Embryonic facial prominence (tissue), 1 donor: ENCODE measurements at regions not wholly inside any gene's neighbourhood (a gene's known extent, or its start where the extent isn't known, plus 50 kb on each side); places are given as distances from the start of the nearest gene placed in this dataset.

Experiments
- DNase-seq: peaks from one replicate; pipeline ENCODE4 v3.0.0-alpha.2; 2016; ENCODE audit errors: extremely low spot score

GRCh38 chr16:55221836-55222235 is 102.2 kb upstream of the IRX6 start:
- no peak for DNase-seq

- DNase-seq = no peak
These were observed 101.5 kb upstream of the IRX6 start for GRCh38 chr16:55222486-55222885.

DNA sequence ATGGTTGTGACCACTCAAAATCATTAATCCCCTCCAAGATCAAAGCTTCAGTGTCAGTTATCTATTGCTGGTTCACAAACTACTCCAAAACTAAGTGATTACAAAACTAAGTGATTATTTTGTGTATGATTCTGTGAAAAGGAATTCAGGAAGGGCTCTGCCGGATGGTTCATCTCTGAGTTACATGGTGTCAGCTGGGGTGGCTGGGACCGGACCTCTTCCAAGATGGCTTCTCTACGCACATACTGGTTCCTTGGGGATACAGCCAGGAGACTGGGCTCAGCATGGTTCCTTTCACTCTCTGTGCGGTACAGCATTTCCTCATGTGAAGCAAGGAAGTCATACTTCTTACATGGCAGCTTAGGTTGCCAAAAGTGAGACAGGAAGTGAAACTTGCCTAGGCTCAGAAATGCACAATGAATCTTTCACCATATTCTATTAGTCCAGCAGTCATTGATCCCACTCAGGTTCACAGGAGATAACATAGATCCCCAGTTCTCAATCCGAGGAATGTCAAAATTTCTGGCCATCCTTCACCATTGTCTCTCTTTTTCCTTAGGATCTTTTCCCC is 97.9 kb upstream of the IRX6 start:
- no peak for DNase-seq

DNA sequence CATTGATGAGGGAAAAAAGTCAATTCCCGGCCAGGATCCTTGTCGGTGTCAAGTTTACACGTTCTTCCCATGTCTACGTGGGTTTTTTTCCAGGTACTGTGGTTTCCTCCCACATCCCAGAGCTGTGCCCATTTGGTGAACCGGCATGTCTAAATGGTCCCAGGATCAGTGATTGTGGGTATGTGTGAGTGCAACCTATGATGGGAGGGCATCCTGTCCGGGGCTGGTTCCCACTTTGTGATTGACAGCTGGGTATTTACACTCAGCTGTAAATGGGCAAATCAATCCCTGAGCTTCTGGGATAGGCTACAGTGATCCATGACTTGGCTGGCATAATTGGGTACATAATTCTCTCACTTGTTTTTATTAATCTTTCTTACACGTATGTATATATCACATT is 91.2 kb upstream of the IRX6 start:
- DNase-seq = no peak

DNA sequence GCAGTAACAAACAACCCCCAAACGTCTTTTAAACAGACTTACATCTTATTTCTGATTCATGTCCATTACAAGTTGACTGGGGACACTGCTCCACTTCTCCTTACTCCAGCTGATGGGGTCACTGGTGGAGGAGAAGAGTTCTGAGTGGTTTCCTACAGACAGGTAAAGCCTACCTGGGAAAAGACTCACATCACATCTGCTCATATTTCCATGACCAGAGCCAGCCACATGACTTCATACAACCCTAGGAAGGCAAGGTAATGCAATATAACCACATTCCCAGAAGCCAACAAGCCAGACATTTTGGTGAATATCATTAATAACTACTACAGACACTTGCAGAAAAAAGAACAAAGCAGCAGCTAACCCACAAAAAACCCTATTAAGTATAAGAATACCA is 90.5 kb upstream of the IRX6 start:
- DNase-seq = no peak

- no peak for DNase-seq
These were observed 87.3 kb upstream of the IRX6 start for GRCh38 chr16:55236655-55237054.

DNA sequence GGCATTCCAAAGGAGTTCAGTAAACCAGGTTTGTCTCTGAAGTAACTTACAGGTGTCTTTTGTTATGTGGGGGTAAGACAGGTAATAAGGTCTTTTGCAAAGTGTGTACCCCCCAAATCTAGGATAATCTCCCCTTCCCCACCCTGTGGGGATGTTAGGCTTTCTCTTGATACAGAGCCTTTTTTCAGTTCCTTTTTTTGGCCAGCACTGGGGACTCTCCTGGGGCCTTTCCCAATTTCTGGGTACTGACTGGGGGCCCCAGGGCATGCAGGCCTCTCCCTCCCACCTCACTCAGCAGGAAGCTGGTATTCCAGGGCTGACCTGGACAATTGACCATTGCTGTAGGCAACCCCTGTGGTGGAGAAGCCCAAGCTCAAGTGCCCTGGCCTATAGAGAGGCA is 84.3 kb upstream of the IRX6 start:
- DNase-seq = no peak

DNA sequence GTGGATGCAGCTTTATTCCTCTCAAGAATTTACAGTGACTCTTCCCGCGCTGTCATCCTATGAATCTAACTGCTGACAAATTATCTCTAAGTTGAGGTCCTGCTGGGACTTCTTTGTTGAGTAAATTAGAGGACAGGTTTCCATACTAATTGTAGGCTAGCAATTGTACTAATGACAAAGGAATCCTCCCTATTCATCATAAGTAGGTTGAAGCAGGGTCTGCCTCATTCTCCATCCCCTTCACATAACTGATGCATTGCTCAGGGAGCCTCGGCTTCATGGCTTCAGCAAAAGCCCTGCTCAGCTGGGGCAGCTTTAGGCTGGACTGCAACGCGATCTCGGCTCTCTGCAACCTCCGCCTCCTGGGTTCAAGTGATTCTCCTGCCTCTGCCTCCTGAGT is 83.1 kb upstream of the IRX6 start:
- DNase-seq = no peak

DNA sequence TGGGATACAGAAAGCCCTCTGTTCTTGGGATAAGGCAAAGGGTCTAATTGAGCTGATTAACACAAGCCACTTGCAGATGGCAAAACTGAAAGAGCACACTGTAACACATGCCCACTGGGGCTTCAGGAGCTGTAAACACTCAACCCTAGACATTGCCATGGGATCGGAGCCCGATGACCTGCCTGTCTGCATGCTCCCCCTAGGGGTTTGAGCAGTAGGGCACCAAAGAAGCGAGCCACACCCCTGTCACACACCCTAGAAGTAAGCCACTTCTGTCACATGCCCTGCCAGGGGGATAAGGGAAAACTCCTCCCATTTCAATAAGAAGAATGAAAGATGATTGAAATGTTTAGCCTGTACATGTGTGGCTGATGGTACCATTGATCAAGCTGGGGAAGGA is 81.3 kb upstream of the IRX6 start:
- DNase-seq = no peak

DNA sequence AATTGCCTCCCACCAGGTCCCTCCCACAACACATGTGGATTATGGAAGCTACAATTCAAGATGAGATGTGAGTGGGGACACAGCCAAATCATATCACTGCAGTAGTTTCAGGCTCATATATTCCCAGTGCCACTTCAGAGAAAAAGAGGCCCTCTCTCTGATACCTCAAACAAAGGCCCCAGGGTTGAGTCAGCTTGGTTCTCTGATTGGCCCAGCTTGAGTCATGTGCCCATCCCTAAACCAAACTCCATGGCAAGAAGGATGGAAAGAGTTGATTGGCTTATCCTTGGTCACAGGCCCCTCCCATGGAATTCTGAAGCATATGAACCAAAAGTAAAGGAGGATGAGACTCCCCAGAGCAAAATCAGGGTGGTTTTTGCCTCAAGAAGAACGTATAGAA is 75.9 kb upstream of the IRX6 start:
- DNase-seq = no peak

- no peak for DNase-seq
These were observed 75.5 kb upstream of the IRX6 start for GRCh38 chr16:55248494-55248893.

DNA sequence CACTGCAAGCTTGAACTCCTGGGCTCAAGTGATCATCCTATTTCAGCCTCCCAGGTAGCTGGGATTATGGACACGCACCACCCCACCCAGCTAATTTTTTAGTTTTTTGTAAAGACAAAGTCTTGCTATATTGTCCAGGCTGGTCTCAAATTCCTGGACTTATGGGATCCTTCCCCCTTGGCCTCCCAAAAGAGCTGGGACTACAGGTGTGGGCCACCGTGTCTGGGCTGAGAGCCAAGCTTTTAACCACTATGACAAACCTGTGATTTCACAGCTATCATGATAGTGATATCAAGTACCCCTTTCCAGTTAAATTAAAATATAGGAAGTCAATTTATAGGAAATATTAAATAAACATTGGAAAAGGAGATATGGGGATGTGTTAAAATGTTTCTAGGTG is 74.6 kb upstream of the IRX6 start:
- no peak for DNase-seq

GRCh38 chr16:55249936-55250335 is 74.1 kb upstream of the IRX6 start:
- no peak for DNase-seq

- DNase-seq = peak; percentile 64
These were observed 73.3 kb upstream of the IRX6 start for GRCh38 chr16:55250701-55251100.

DNA sequence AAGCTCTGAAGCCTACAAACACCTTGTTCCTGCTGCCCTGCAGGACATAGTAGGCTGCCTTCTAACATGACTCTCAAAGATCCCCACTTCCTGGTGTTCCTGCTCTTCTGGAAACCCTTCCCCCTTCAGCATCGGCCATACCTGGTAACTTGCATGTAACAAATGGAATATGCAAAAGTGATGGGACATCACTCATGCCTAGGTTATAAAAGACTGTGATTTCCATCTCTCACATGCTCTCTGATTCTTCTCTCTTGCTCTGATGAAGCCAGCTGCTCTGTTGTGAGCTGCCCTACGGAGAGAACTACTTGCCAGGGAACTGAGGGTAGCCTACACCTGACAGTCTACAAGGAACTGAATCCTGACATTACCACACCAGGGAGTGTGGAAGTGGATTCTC is 72.9 kb upstream of the IRX6 start:
- no peak for DNase-seq

DNA sequence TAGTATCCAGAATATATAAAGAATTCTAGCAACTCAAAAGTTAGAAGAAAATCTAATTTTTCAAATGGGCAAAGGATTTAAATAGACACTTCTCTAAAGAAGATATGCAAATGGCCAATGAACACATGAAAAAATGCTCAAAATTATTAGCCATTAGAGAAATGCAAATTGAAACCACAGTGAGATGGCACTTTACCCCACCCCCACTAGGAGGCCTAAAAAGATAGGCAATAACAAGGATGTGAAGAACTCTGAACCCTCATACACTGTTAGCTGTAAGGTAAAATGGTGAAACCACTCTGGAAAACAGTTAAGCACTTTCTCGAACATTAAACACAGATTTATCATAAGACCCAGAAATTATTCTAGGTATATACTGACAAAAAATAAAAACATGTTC is 71.4 kb upstream of the IRX6 start:
- no peak for DNase-seq

DNA sequence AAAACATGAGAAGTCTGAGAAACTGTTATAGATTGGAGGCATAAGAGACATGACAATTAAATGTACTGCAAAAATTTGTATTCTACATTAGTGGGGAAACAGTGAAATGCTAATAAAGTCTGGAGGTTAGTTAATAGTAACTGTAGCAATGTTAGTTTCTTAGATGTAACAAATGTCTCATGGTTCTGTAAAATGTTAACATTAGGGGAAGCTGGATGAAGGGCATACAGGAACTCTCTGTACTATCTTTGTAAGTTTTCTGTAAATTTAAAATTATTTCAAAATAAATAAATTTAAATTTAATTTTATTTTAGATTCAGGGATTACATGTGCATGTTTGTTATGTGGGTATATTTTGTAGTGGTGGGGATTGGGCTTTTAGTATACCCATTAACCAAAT is 70.0 kb upstream of the IRX6 start:
- DNase-seq = no peak

DNA sequence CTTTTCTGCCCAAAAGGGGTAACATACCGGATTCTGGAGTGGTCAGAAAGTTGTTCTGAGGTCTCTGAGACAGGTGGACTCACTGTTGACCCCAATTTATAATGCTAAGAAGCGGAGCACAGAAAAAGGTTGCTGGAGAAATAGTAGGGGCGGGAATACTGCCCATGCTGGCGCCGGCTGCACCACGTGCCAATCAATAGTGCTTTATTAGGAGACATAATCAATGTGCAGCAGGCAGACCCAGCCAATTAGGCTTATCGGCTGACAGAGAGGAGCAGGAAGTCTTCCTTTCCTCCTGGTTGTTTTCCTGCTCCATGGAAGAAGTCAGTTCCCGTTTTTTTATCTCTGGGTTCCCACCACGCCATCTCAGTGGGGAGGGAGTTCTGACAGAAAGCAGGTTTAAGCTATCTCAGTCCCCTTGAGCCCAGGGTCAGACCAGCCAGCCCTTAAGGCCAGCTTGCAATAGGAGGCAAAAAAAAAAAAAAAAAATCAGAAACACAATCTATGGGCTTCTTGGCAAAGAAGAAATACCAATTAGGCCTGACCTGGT is 68.2 kb upstream of the IRX6 start:
- no peak for DNase-seq

- no peak for DNase-seq
These were observed 67.5 kb upstream of the IRX6 start for GRCh38 chr16:55256412-55257016.

- DNase-seq = peak; percentile 58
These were observed 65.9 kb upstream of the IRX6 start for GRCh38 chr16:55257966-55258613.

GRCh38 chr16:55261301-55261700 is 62.7 kb upstream of the IRX6 start:
- DNase-seq = no peak

- DNase-seq = no peak
These were observed 60.4 kb upstream of the IRX6 start for GRCh38 chr16:55263271-55264250.
